GM10266 (cell line): ENCODE measurements at regions not wholly inside any gene's neighbourhood (a gene's known extent, or its start where the extent isn't known, plus 50 kb on each side); places are given as distances from the start of the nearest gene placed in this dataset.

Experiments
- DNase-seq: peaks from one replicate; pipeline ENCODE4 v3.0.0; 2012; ENCODE audit errors: extremely low spot score
- TF ChIP-seq, protein P1 (sequence below): IDR thresholded peaks from 2 replicates; pipeline ENCODE4 v1.5.1; 2012; ENCODE audit warnings: mild to moderate bottlenecking, low read depth; ENCODE audit not compliant: control insufficient read depth, insufficient read depth; ENCODE audit errors: missing control alignments

DNA sequence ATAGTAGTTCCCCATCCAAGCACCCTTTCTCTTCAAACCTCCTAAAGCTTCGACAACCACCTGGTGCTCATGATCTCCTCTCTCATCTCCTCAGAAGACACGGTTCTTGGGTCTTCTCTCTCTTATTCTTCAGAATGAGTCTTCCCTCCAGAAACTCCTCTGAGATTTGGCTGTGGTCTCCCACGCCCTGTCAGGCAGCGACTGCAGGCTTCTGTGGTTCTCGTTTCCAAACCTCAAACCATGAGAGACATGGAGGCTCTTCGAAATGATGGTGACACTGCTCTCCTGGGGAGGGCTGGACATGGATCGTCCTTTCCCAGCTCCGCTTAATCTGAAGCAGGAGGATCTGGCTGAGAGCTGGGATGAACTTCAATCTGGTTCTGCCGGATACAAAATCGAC, 78.6 kb upstream of the PITRM1 start:
- TF ChIP-seq, protein P1, sequence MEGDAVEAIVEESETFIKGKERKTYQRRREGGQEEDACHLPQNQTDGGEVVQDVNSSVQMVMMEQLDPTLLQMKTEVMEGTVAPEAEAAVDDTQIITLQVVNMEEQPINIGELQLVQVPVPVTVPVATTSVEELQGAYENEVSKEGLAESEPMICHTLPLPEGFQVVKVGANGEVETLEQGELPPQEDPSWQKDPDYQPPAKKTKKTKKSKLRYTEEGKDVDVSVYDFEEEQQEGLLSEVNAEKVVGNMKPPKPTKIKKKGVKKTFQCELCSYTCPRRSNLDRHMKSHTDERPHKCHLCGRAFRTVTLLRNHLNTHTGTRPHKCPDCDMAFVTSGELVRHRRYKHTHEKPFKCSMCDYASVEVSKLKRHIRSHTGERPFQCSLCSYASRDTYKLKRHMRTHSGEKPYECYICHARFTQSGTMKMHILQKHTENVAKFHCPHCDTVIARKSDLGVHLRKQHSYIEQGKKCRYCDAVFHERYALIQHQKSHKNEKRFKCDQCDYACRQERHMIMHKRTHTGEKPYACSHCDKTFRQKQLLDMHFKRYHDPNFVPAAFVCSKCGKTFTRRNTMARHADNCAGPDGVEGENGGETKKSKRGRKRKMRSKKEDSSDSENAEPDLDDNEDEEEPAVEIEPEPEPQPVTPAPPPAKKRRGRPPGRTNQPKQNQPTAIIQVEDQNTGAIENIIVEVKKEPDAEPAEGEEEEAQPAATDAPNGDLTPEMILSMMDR: no peak
- DNase-seq: no peak

DNA sequence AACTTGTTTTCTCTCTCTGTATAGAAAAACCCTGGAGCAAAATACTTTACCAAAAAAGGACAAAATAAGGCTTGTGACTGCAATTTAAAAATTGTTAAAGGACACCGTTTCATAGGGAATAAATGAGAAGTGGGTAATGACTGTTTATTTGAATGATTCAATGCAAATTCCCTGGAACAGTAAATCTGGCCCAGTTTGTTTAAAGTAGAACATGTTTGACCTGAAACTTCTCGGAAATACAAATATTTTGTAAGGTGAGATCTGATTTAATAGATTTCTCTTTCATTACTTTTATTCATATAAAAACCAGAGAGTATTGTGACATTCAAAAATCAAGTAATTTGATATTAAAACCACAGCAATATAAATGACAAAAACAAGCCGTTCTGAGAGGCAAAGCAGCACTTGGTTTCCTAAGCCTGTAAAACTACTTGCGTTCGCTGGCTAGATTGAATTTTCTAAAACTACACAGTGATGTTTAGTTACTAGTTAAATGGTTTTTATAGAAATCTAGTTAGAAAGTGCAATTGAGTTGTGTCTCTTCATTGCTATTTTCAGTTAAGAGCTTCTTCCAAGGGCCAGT, 76.8 kb upstream of the PITRM1 start:
- TF ChIP-seq, protein P1: no peak
- no peak for DNase-seq

DNA sequence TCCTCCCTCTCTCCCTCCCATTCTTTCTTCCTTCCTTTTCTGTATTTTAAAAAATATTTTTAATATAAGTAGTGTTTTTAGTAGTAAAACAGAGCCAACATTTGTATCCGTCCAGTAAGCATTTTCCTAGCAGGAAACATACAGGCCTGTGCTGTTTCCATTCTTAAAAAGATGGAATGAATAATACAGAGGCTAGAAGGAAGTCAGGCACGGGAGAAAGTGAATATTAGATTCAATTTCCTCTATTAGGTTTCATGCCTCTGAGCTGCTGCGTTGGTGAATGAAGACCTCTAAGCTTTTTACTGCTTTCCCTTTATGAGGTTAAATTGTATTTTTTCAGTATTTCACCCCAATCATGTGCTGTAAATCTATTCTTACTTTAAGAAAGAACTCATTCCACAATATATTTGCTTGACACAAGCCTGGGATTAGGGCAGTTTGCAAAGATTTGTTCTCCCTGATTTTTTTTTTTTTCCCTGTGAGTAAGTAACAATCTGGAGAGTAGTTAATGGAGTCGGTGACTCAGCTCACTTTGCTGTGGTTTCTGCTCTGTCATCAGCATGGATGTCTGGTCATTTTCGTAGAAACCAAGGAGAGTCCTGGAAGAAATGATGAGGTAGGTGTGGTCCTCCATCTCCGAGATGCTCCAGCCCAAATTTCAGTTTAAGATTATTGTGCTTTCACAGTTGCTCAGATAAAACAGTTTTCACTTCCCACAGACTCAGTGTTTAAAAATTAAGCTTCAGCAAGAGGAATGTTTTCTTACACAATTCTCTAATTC, 76.1 kb upstream of the PITRM1 start:
- no peak for DNase-seq

DNA sequence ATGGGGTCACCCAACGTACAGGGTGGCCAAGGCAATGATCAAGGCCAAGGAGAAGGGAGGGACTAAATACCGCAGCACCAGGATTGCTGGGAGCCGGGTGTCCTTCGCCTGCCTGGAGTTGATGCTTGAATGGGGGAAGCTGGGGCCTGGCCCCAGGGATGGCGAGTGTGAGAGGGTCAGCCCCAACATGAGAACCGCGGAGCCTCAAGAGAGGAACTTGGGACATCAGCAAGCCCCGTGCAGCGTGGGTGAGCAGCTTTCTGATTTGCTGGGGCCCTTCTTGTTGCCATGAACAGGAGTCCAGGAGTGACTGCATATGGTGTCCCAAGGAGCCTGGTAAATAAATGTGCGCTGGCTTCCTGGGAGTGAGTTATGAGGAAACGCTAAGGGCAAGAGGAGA, 72.8 kb upstream of the PITRM1 start:
- no peak for DNase-seq
- TF ChIP-seq, protein P1: no peak

More for the DNA sequence above, 76.1 kb upstream of the PITRM1 start:
- TF ChIP-seq, protein P1: no peak

DNA sequence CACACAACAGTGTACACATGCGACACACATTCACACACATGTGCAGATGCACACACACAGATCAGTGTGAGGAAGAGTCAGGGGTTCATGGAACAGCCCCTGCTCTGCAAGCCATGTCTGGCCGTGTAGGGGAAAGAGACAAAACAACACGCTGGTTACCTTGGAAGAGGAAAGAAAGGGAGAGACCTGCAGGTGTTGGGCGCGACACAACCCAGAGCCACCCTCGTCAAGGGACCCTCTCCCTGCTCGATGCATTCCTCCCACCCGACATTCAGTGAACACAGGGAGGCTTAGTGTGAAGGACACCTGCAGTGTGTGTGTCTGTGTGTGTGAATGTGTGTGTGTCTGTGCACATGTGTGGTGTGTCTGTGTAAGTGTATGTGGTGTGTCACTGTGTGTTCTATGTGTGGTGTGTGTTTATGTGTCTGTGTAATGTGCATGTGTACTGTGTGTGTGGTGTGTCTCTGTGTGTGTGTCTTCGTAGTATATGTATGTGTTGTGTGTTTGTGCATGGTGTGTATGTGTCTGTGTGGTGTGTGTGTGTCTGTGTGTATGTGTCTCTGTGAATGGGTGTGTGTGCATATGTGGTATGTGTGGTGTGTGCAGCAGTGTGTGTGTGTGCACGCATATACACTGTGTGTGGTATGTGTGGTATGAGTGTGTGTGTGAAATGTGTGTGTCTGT, 69.5 kb upstream of the PITRM1 start:
- no peak for DNase-seq
- TF ChIP-seq, protein P1: no peak

DNA sequence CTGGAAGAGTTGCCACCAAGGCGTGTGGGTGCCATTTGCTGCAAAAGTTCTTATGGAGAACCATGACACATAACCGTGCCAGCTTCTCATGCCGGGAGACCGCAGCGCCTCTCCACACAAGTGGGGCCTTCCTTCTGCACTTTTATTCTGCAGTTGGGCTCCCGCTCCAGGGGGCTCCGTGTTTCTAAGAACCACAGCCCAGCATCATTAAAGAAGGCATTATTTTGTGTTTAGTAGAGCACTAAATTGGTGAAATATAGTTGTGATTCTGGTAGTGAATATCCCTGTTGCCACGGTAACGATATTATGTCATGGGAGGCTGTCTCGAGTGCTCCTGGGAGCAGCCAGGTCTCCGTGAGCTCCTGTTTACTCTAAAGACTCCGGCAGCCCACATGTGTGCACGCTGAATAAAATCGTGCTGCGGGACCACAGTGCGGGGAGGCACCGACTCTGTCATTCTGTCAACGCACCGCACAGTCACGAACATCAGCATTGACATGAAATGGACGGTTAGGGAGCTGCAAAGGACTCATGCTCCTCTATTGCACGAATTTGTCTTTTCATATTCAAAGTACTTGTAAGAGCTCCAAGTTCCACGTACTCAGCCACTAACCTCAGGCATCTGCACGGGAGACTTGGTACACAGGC, 68.8 kb upstream of the PITRM1 start:
- TF ChIP-seq, protein P1: no peak
- no peak for DNase-seq
